ENCODE measurements at regions not wholly inside any gene's neighbourhood (a gene's known extent, or its start where the extent isn't known, plus 50 kb on each side); places are given as distances from the start of the nearest gene placed in this dataset.
A peak's percentile ranks its signal among the peaks of the same experiment; 100 is the strongest.
"Not testable (repeated sequence)": the region's sequence is repeated elsewhere in the genome, so short reads cannot be mapped to it uniquely, and the experiment has no call there.

DNA sequence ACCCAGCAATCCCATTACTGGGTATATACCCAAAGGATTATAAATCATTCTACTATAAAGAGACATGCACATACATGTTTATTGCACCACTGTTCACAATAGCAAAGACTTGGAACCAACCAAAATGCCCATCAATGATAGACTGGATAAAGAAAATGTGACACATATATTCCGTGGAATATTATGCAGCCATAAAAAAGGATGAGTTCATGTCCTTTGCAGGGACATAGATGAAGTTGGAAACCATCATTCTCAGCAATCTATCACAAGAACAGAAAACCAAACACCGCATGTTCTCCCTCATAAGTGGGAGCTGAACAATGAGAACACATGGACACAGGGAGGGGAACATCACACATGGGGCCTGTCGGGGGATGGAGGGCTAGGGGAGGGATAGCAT, 113.2 kb upstream of the PRSS1 start:
- not testable (repeated sequence) for DNase-seq

DNA sequence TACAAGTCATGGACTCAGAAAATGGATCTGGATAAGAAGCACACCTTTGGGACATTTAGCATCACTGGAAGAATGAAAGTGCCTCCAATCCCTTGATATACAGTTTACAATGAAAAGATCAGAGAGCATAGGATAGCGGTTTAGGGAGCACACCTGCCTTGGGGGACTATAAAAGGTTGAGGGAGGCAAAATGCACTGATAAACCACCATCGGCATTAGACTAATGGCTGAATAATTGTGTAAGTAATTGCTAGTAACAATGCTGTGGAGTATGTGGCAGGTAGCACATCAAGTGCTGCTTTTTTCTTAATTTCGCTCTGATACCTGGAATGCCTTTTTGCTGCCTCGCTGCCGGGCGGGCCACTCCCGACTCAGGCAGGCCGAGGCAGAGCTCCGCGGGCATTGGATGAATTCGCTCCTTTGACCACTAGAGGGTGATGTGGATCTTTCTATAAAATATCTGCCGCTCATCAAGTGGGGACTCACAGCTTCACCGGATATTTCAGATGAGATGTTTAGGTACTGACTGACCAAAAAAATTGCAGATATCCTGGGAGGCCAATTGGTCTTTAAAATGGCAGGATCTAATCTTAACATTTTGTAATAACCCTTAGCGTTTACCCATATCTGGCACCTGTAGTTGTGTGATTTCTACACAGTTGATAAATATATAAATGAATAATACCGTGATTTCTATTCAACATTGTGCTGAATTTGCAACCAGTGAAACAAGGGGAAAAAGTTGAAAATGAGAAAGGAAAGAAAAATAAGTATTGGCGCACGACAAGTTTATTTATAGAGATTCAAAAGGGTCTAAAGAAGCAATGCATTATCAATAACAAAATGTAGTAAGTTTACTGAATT, 116.8 kb upstream of the PRSS1 start:
- peak in 1 of 2 experiments; percentile 64 for DNase-seq

DNA sequence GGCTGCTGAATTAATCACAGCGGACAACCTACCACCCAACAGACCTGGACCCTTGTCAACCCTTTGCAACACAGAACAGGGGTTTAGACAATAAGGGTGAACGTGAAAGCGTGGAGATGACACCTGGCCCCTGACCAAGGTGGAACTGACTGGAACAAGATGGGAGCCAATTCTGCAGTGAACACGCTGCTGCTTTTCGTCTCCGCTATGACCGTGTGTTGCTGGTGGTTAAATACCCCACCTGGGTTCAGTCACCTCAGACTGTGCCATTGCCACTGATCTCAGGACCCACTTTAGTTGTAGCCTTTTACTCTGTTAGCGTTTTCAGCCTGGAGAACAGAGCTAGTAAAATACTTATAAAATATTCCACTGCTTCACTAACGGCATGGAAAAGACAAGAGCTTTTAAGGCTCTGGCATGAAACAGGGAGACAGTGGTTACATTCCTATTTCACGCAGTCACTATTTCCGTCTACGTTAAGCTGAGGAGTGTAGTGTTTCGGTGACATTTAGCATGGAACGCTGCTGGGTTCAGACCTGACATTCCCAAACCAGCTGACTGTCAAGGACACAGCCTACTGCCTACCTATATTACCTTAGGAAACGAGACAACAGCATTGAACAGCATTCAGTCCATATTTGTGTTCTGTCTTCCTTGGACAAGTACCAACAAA, 119.5 kb upstream of the PRSS1 start:
- no peak for DNase-seq

DNA sequence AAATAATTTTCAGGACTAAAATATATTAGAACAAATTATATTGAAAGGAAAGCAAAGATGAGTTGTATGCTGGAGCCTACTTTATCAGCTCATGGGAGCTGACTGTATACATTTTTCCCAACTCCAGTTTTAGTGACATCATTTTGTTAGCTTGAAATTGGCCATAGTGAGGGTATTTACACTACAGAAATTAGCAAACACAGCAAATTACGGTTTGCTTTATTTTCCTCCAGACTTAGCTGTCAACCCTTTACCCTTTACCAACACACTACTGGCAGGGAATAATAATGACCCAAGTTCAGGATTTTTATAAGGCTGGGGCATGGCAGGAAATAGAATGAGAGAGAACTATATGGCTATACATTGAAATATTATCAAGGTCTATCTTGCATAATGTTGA, 120.3 kb upstream of the PRSS1 start:
- no peak for DNase-seq

DNA sequence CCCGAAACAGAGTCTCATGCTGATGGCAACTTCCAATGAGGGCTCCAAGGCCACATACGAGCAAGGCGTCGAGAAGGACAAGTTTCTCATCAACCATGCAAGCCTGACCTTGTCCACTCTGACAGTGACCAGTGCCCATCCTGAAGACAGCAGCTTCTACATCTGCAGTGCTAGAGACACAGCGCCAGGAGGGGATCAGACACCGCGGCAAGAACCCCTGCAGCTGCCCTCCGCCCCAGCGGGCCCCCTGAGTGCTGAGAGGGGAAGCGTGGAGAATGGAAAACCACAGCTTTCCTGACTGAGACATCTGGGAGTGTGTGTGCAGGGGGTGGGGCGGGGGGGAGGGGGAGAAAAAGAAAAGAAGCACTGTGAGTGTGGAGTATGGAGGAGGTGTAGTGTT, 122.0 kb upstream of the PRSS1 start:
- not testable (repeated sequence) for DNase-seq

DNA sequence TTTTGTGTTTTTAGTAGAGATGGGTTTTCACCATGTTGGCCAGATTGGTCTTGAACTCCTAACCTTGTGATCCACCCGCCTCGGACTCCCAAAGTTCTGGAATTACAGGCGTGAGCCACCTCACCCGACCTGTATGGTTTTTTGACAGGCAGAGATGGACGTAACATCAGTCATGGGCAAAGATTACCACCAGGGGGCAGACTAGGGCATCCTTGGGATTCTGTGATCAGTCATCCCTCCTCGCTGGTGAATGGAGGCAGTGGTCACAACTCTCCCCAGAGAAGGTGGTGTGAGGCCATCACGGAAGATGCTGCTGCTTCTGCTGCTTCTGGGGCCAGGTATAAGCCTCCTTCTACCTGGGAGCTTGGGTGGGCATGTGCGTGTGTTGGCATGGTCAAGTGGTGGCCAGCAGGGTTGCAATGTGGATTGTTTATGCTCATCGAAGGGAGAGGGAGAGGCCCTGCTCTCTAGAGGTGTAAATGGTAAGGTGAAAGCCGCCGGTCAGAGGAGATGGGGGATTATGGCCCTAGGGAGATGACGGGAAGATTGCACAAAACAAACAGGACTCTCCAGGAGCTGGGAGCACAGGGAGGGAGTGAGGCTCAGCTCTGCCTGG, 122.7 kb upstream of the PRSS1 start:
- no peak for DNase-seq

DNA sequence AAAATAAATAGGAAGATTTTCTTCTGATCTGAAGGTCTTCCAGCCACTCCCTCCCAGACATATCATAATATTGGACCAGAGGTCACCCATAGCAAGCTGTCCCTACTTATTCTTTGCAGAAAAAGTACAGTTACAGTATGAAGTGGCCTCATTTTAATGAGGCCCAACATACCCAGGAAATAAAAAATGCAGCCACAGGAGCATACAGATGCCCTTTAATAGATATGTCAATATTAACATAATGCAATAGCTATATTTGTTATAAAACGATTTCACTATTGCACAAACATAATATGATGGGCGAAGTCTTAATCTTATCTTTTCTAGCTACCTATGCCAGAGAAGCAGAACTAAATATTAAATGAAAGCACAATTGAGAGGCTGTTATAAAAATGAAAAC, 124.1 kb upstream of the PRSS1 start:
- DNase-seq: not testable (repeated sequence)

DNA sequence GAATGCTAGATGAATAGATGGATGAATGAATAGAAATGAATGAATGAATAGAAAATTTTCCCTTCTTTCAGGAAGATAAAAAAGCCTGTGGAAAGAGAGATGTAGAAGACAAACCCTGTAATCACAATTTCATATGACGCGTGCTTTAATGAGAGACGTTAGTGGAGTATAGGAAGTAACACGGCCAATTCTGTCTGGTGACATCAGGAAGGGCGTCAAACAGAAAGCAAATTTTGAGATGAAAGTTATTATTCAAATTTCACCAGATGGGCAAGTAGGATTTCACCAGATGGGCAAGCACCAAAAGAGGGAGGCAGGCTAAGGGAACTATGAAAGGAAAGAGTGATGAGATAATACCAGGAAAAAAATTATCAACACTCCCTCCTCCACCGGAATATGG, 128.9 kb upstream of the PRSS1 start:
- DNase-seq: no peak

DNA sequence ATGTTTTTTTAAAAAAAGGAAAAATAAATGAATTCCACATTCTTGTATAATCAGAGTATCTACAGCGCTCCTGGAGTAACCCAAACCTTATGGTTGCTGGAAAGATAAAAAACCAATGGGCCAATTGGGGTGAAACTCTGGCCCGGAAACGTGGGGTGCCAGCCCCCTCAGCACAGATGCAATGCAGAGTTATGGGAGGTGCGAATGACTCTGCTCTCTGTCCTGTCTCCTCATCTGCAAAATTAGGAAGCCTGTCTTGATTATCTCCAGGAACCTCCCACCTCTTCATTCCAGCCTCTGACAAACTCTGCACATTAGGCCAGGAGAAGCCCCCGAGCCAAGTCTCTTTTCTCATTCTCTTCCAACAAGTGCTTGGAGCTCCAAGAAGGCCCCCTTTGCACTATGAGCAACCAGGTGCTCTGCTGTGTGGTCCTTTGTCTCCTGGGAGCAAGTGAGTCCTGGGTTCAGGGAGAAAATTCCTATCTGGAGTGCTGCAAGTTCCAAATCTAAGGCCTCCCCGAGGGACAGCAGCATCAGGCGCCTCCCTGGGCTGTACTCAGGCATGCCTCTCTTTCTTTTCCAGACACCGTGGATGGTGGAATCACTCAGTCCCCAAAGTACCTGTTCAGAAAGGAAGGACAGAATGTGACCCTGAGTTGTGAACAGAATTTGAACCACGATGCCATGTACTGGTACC, 130.5 kb upstream of the PRSS1 start:
- no peak for DNase-seq

DNA sequence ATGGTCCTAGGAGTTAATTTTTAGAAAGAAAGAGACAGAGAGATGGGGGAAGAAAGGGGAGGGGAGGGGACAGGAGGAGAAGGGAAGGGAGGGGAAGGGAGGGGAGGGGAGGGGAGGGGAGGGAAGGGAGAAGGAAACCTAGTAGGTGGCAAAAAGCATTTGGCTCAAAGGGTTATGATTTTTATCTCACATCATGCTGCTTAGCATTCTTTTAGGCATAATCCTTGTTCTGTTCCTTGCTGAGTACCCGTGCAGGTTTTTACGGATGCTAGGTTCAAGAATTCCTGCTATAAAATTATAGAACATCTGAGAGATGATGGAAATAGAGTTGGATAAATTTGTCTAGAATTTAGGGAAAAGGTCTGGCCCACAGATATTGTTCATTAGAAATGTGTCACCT, 132.4 kb upstream of the PRSS1 start:
- DNase-seq: no peak

DNA sequence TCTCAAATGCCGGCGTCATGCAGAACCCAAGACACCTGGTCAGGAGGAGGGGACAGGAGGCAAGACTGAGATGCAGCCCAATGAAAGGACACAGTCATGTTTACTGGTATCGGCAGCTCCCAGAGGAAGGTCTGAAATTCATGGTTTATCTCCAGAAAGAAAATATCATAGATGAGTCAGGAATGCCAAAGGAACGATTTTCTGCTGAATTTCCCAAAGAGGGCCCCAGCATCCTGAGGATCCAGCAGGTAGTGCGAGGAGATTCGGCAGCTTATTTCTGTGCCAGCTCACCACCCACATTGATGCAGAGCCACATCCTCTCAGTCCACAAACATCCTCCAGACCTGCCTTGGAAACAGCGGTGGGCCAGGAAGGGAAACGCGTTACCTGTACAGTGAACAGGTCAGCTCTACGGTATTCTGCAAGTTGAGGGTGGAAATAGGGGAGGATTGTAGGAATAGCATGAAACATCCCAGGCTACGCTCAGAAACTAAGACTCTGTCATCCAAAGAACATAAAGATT, 133.1 kb upstream of the PRSS1 start:
- DNase-seq: no peak

DNA sequence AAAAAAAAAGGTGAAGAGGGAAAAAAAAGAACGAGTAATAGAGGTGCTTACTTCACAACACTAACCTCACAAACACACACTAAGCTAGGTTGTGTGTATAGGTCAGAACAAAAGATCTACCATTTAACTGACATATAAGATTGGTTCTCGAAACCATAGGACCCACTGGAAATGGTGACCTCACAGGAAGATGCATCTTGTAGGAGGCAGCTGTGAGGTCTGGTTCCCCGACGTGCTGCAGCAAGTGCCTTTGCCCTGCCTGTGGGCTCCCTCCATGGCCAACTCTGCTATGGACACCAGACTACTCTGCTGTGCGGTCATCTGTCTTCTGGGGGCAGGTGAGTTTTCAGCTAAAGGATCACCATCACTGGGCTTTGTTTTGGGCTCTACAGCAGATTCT, 133.8 kb upstream of the PRSS1 start:
- DNase-seq: no peak

DNA sequence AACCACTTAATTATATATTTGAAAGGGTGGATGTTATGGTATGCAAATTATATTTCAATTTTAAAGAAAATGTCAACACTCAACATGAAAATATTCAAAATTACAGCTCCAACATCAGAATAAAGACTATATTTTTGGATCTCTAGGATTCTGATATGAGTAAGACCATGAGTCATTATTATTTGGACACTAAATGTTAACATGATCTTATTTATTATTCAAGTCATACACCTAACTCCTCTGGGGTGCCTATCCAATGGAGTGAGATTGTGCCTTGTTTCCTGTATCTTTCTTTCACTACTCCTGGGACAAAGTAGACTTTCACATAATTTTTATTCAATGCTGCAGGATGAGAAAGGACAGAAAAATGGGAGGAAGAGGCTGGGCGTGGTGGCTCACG, 135.2 kb upstream of the PRSS1 start:
- no peak for DNase-seq

DNA sequence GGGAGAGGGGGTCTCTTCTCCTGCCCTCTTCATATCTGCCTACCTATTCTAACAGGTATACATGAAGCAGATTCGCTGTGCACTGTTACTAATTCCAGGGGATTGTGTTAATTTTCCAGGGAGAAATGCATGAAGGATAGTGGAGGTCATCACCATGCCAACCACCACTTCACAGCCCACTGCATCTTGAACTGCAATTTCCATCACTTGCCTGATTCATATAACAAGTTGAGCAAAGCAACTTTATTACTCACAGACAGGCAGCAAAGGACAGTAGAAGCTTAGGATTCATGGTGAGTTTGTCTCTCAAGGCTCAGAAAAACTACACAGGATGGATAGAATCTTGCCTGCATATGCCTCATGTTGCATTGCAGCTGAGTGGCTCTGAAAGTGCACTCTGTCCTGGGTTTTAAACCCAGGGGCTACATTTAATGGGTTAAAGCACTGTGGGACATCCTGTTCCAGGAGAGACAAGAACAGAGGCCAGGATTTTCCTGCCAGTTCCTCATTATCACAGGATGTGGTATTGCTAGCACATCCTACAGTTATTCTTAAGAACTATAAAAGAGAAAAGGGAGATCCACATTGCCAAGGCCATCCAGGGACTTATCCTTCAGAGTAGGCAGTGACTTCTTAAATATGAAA, 136.9 kb upstream of the PRSS1 start:
- no peak for DNase-seq

DNA sequence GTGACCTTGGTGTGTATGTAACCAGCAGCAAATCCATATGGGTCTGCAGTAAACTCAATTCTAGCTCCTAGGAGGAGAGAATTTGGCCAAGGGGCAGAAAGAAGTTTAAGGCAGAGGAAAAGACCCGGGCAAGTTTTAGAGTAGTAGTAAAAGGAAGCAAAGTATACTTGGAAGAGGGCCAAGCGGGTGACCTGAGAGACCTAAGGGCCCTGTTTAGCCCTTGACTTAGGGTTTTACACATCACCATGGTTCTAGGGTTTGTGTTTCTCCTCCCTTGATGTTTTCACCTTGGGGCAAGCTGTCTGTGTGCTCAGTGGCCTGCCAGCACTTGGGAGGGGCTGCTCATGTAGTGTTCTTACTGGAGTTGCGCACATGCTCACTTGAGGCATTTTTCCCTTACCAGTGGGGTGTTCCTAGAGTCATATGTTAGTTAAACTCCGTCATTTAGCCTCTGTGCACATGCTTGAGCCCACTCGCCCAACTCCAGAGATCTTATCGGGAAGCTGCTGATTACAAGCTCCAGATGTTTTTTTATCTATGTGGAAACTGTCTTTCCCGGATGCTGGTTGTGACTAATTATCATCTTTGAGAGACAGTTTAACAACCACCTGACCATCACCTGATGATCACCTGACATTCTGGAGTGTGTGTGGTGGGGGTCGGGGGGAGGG, 137.6 kb upstream of the PRSS1 start:
- no peak for DNase-seq

DNA sequence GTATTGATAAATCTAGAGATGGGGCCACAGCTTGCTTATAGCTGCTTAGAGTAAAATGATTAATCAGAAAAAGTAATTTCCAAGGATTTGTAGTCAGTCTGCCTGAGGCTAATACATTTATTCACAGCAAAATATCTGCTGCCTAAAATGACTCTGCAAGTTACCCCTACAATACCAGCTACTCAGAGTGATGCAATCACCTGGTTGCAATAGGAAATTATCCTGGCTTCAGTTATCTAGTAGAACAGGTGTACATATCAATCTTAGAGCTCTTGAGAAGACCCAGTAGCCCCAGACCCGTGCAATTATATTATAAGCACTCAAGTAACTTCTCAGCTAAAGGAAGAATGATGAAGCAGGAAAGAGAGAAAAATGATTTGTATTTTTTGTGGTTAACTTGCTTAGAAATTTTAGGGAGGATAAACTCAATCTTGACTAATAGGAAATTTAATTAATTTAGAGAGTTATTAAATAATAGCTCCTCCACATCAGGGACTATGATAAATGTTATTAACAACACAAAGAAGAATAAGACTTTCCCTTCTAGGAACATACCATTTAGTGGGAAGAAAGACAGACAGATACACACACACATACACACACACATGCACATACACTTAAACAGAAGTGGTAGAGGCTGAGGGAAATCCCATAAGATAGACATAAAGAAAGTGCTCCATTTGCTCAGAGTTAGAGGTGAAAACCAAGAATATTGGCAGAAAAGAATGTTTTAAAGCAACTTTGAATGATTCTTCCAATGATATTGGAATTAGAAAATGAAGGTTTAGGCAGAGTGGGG, 140.4 kb upstream of the PRSS1 start:
- no peak for DNase-seq

DNA sequence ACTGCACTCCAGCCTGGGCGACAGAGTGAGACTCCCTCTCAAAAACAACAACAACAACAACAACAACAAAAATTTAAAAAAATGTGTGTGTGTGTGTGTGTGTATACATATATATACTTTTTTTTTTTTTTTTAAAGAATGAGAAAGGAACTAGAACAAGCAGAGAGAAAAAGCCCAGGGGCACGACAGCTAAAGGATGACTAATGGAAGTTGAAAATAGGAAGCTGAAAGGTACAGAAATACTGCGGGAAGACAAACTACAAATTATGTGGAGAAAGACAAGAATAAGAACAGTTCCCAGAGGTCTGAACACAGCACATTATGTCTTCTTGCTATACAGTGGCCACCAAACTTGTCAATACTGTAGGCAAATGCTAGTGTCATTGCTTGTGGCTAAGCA, 141.9 kb upstream of the PRSS1 start:
- no peak for DNase-seq

DNA sequence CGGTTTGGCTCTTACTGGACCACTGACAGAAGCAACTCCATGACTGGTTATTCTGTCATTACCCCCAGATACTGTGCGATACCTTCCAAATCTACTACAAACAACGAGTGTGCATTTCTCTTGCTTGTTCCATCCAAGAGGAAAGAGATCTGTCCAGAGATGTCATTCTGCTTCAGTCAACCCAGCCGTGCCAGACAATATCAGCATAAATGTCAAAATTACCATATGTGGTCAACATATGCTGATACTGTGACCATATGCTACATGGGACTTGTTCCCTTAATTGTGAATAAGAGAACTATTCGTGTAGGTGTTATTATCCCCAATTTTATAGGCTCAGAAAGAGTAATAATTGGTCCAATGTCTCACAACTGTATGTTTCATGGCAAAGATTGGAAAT, 143.2 kb upstream of the PRSS1 start:
- peak in 1 of 2 experiments; percentile 12 for DNase-seq

DNA sequence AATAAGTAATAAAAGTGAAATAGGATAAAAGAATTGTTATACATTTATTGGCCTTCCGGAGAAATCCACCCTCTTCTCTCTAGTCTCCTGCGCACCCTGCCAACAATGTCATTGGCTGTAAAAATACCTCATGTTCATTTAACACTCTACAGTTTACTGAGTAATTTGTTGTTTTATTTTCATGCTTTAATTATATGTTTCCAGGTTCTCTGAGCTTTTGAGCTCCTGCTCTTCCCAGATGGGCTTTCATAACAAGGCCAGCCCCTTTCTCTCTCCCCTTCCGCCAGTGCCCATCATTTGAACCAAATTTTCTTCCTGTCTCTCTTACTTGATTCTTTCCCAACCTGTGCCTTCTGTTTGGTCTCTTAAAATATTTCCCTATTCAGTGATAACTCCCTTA, 144.6 kb upstream of the PRSS1 start:
- DNase-seq: no peak

DNA sequence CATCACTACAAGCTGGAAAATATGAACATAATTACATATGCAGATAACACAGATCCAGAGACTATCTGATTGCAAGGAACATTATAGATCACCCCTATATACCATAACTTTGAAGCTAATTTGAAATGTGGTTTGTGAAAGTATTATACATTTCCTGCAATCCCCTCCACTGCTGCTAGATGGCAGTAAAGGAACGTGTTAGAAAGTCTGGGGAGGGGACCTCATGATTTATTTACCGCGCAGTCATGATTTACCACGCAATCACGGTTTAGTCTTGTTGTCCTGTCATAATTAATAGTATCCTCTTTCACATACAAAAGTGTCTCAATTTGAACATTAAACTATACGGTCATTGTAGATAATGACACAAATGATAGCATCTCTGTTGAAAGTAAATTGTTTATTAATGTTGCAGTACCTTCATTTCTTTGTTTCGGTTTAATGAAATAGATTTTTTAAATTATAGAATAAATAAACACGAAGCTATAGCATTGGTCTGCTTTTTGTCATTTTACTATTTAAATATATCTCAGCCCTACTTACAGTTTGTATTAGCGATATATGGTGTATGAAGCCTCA, 145.3 kb upstream of the PRSS1 start:
- DNase-seq: peak in 1 of 2 experiments; percentile 22

DNA sequence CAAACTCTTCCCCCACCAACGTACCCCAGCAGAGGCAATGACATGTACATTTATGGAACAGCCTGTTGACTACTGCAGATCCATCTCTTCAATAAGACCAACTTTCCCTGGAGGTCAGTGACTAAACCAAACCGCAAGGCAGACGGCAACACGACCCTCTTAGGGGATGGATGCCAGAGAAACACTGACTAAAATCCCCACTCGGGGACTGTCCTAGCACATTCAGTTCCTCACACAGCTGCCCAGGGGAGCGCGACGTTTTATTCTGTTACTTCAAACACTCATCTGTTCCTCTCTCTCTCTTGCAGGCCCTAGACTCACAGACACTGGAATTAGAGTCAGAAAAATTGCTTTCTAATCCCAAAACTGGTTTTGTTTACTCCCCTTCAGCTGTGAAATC, 146.5 kb upstream of the PRSS1 start:
- DNase-seq: no peak
